GM11168 (cell line): ENCODE measurements at regions not wholly inside any gene's neighbourhood (a gene's known extent, or its start where the extent isn't known, plus 50 kb on each side); places are given as distances from the start of the nearest gene placed in this dataset.
"Not testable (repeated sequence)": the region's sequence is repeated elsewhere in the genome, so short reads cannot be mapped to it uniquely, and the experiment has no call there.

Experiments
- in situ Hi-C: fragments of 300-500 bp; cut with MboI; formaldehyde crosslinking; loops from one replicate; pipeline ENCODE4 v1.12.0; 2022; ENCODE audit warnings: low sequenced_read_pairs; ENCODE audit not compliant: unreplicated experiment

GRCh38 chr1:172789840-172790239 lies 130.9 kb downstream of the FASLG start:
- in situ Hi-C loops = no loop called here

GRCh38 chr1:172790245-172790644 lies 131.3 kb downstream of the FASLG start:
- in situ Hi-C loops = no loop called here

- in situ Hi-C loops = no loop called here
Observed at GRCh38 chr1:172793823-172794222, 134.9 kb downstream of the FASLG start.

GRCh38 chr1:172795741-172796140 lies 136.8 kb downstream of the FASLG start:
- in situ Hi-C loops = no loop called here

GRCh38 chr1:172799804-172800203 lies 140.9 kb downstream of the FASLG start:
- in situ Hi-C loops = not testable (repeated sequence)

GRCh38 chr1:172801771-172802322 lies 142.9 kb downstream of the FASLG start:
- in situ Hi-C loops = no loop called here

GRCh38 chr1:172809750-172810149 lies 150.8 kb downstream of the FASLG start:
- in situ Hi-C loops = no loop called here

- in situ Hi-C loops = no loop called here
Observed at GRCh38 chr1:172810480-172811175, 151.7 kb downstream of the FASLG start.

- in situ Hi-C loops = no loop called here
Observed at GRCh38 chr1:172811694-172812093, 152.8 kb downstream of the FASLG start.

GRCh38 chr1:172812118-172812517 lies 153.2 kb downstream of the FASLG start:
- in situ Hi-C loops = no loop called here

- in situ Hi-C loops = no loop called here
Observed at GRCh38 chr1:172813330-172813729, 154.4 kb downstream of the FASLG start.

- in situ Hi-C loops = no loop called here
Observed at GRCh38 chr1:172814428-172814827, 155.5 kb downstream of the FASLG start.

GRCh38 chr1:172815740-172816139 lies 156.8 kb downstream of the FASLG start:
- in situ Hi-C loops = no loop called here

- in situ Hi-C loops = no loop called here
Observed at GRCh38 chr1:172818841-172819527, 160.1 kb downstream of the FASLG start.

- in situ Hi-C loops = no loop called here
Observed at GRCh38 chr1:172820475-172821158, 161.7 kb downstream of the FASLG start.

GRCh38 chr1:172821609-172822274 lies 162.8 kb downstream of the FASLG start:
- in situ Hi-C loops = no loop called here

GRCh38 chr1:172822886-172823285 lies 164.0 kb downstream of the FASLG start:
- in situ Hi-C loops = no loop called here

- in situ Hi-C loops = no loop called here
Observed at GRCh38 chr1:172823534-172823933, 164.6 kb downstream of the FASLG start.

GRCh38 chr1:172824209-172824608 lies 165.3 kb downstream of the FASLG start:
- in situ Hi-C loops = no loop called here

- in situ Hi-C loops = no loop called here
Observed at GRCh38 chr1:172826096-172826741, 167.3 kb downstream of the FASLG start.
